Esophagus squamous epithelium (tissue), 5 donors: ENCODE measurements at regions not wholly inside any gene's neighbourhood (a gene's known extent, or its start where the extent isn't known, plus 50 kb on each side); places are given as distances from the start of the nearest gene placed in this dataset.

Source experiments
- DNase-seq: peaks from one replicate; lab custom pipeline; 2025; lab: John Stamatoyannopoulos, UW
- H3K27ac ChIP-seq, 4 donors: fragments of 200-600 bp; sonication (generic); one replicate each; pipeline ENCODE4 v1.5.1; 2016 to 2019; ENCODE audit warnings: mild to moderate bottlenecking in 1 of 4
- H3K27me3 ChIP-seq, 4 donors: fragments of 200-600 bp; sonication (generic); 1 replicate in 3 of 4; 2 replicates in 1 of 4; pipeline versions ENCODE4 v1.5.1 to v1.6.0; 2017 to 2021; ENCODE audit warnings: antibody characterized with exemption in 1 of 4
- H3K36me3 ChIP-seq, 3 donors: fragments of 200-600 bp; sonication (generic); one replicate each; pipeline ENCODE4 v1.5.1; 2016 to 2019
- H3K4me1 ChIP-seq, 3 donors: fragments of 200-600 bp; sonication (generic); one replicate each; pipeline ENCODE4 v1.5.1; 2017 to 2019
- H3K4me3 ChIP-seq, 4 donors: fragments of 200-600 bp; sonication (generic); 1 replicate in 3 of 4; 2 replicates in 1 of 4; pipeline ENCODE4 v1.5.1; 2016 to 2019; ENCODE audit warnings: mild to moderate bottlenecking in 2 of 4, moderate library complexity in 1 of 4
- H3K9me3 ChIP-seq, 3 donors: fragments of 200-600 bp; sonication (generic); one replicate each; pipeline ENCODE4 v1.5.1; 2016 to 2019
- POLR2A ChIP-seq, 4 donors: fragments of 450-650 bp; IDR thresholded peaks; one replicate each; pipeline ENCODE4 v1.6.1; 2017; ENCODE audit warnings: antibody characterized with exemption in 4 of 4, mild to moderate bottlenecking in 4 of 4, moderate library complexity in 3 of 4
- WGBS, 2 donors: methylation state at CpG; one replicate each; pipeline ENCODE4 v1.1.5; 2018; 5-methylcytosine and 5-hydroxymethylcytosine counted together
- intact Hi-C: fragments of 100-400 bp; cut with DNase I; formaldehyde crosslinking; loops from one replicate; pipeline ENCODE4 v1.15.0; 2022
- TF ChIP-seq, protein P1 (sequence below), 6 experiments: fragments of 450-650 bp in 4 of 6; fragments of 200-600 bp in 2 of 6; sonication (generic) in 2 of 6; IDR thresholded peaks; one replicate each; pipeline ENCODE4 v1.5.1; 2016 to 2019; ENCODE audit warnings: antibody characterized with exemption in 6 of 6, mild to moderate bottlenecking in 4 of 6, moderate library complexity in 4 of 6
- donor health status: DM: yes; HTN: yes; CAD: no.

DNA sequence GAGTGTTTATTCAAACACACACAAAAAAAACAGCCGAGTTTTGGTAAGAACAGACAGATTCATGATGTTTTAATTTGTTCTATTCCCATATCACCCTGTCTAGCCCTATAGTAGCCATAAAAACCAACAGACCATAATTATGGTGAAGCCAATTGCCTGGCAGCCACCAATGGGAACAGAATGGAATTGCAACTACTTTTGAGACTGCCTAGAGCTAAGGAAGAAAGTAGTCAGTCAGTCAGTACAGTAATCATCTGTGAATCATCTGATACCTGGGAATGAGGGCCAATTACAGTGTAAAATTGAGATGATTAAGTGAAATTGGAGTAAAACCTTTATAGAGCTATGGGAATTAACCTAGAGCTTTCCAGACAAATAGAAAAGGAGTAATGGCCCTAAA, 952.7 kb upstream of the KCND2 start:
- Histone ChIP-seq H3K36me3 (no peaks in the 10 kb centered on the region), H3K4me1 (no peaks in the 10 kb centered on the region), H3K4me3 (no peak overlapping the region), H3K27me3 (no peaks in the 10 kb centered on the region), H3K27ac (no peak overlapping the region), H3K9me3 (no peaks in the 10 kb centered on the region)
- no peak for DNase-seq
- WGBS, 2 donors = 15 to 33% methylated on average over 1 of the region's 1 CpG
- intact Hi-C loops = no loop called here
- TF ChIP-seq, protein P1, sequence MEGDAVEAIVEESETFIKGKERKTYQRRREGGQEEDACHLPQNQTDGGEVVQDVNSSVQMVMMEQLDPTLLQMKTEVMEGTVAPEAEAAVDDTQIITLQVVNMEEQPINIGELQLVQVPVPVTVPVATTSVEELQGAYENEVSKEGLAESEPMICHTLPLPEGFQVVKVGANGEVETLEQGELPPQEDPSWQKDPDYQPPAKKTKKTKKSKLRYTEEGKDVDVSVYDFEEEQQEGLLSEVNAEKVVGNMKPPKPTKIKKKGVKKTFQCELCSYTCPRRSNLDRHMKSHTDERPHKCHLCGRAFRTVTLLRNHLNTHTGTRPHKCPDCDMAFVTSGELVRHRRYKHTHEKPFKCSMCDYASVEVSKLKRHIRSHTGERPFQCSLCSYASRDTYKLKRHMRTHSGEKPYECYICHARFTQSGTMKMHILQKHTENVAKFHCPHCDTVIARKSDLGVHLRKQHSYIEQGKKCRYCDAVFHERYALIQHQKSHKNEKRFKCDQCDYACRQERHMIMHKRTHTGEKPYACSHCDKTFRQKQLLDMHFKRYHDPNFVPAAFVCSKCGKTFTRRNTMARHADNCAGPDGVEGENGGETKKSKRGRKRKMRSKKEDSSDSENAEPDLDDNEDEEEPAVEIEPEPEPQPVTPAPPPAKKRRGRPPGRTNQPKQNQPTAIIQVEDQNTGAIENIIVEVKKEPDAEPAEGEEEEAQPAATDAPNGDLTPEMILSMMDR (IDR thresholded peaks at IDR 0.05) = no peak
- TF ChIP-seq POLR2A (IDR thresholded peaks at IDR 0.05) = no peak

DNA sequence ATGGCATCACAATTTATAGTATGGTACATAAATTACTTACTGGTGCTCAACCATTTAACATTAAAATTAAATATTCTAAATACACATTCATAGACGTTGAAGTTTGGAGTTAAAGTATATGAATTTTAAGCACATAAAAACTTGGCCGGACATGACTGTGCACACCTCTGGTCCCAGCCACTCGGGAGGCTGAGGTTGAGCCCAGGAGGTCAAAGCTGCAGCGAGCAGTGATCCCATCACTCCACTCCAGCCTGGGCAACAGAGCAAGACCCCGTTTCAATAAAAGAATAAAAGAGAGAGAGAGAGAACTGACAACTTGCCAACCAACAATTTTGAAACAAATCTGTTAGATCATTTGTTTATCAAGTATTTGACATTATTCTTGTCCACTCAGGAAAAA, 943.3 kb upstream of the KCND2 start:
- no peak for DNase-seq
- Histone ChIP-seq H3K27ac (no peak overlapping the region), H3K27me3 (no peaks in the 10 kb centered on the region), H3K36me3 (no peaks in the 10 kb centered on the region), H3K4me1 (no peaks in the 10 kb centered on the region), H3K9me3 (no peaks in the 10 kb centered on the region), H3K4me3 (no peak overlapping the region)
- intact Hi-C loops = no loop called here
- WGBS, 2 donors = 60 to 70% methylated on average over 5 of the region's 5 CpGs
- TF ChIP-seq, protein P1 (IDR thresholded peaks at IDR 0.05) = no peak
- TF ChIP-seq POLR2A (IDR thresholded peaks at IDR 0.05) = no peak

DNA sequence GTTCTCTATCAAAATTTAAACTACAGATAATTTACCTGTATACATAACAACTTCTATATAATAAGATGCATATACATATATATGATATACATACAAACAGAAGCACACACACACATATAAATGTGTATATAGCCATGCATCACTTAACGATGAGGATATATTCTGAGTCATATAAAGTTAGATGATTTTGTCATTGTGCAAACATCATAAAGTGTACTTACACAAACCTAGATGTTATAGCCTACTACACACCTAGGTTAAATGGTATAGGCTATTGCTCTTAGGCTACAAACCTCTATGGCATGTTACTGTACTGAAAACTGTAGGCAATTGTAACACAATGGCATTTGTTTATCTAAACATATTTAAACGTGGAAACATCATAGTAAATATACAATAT, 937.6 kb upstream of the KCND2 start:
- Histone ChIP-seq H3K4me3 (no peak overlapping the region), H3K27ac (no peak overlapping the region), H3K9me3 (no peaks in the 10 kb centered on the region), H3K27me3 (no peaks in the 10 kb centered on the region), H3K4me1 (no peaks in the 10 kb centered on the region), H3K36me3 (no peaks in the 10 kb centered on the region)
- 56 to 64% methylated on average over 2 of the region's 2 CpGs for WGBS, 2 donors
- intact Hi-C loops = no loop called here
- TF ChIP-seq, protein P1 (IDR thresholded peaks at IDR 0.05) = no peak
- TF ChIP-seq POLR2A (IDR thresholded peaks at IDR 0.05) = no peak
- DNase-seq = no peak

DNA sequence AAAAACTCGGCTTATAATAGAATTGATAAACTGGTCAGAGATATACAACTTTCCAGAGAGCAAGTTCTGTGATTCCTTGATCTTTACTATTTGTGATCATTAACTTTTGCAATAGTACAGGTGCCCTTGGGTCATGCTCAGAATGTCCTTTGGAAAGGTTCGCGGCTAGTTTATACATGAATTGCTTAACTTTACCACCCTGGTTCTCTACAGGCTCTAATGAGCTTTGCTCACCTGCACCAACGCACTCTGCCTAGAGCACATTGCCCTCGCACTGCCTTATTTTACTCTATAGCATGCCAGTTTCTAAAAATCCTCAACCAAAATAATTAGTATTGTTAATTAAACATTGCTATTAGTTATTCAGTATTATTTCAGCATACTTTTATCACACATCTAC, 931.2 kb upstream of the KCND2 start:
- Histone ChIP-seq H3K27ac (no peak overlapping the region), H3K4me1 (no peaks in the 10 kb centered on the region), H3K27me3 (no peaks in the 10 kb centered on the region), H3K9me3 (no peaks in the 10 kb centered on the region), H3K36me3 (no peaks in the 10 kb centered on the region), H3K4me3 (no peak overlapping the region)
- intact Hi-C loops = no loop called here
- TF ChIP-seq, protein P1 (IDR thresholded peaks at IDR 0.05) = no peak
- TF ChIP-seq POLR2A (IDR thresholded peaks at IDR 0.05) = no peak
- no peak for DNase-seq
- WGBS, 2 donors = 88 to 92% methylated on average over 5 of the region's 5 CpGs

DNA sequence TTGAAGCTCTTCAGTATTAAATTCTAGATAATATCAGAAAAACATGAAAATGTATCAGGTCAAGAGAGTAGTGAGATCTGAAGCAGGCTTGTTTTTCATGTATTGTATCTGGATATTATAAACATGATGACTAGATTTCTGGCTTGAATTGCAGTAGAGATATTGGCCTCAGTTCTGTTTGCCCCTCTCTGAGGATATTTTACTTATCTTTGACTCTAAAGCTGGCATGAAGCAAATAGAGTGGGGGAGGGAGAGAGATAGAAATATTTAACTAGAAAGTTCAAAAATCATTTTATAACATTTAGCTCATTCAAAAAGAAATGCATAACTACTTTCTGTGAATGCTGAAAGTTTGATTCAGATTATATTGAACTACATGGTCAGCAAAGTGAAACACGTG, 929.7 kb upstream of the KCND2 start:
- 11 to 22% methylated on average over 1 of the region's 1 CpG for WGBS, 2 donors
- Histone ChIP-seq H3K9me3 (no peaks in the 10 kb centered on the region), H3K27ac (no peak overlapping the region), H3K4me1 (no peaks in the 10 kb centered on the region), H3K36me3 (no peaks in the 10 kb centered on the region), H3K4me3 (no peak overlapping the region), H3K27me3 (no peaks in the 10 kb centered on the region)
- intact Hi-C loops = no loop called here
- no peak for DNase-seq
- TF ChIP-seq, protein P1 (IDR thresholded peaks at IDR 0.05) = no peak
- no peak for TF ChIP-seq POLR2A (IDR thresholded peaks at IDR 0.05)
